ENCODE measurements at regions not wholly inside any gene's neighbourhood (a gene's known extent, or its start where the extent isn't known, plus 50 kb on each side); places are given as distances from the start of the nearest gene placed in this dataset.
"Not testable (repeated sequence)": the region's sequence is repeated elsewhere in the genome, so short reads cannot be mapped to it uniquely, and the experiment has no call there.

GRCh38 chr14:30468354-30468753 lies 90.6 kb upstream of the G2E3 start:
- H3K27me3 ChIP-seq, result no peaks in the 10 kb centered on the region
- no peaks in the 10 kb centered on the region for H3K36me3 ChIP-seq (ENCODE audit: low read depth, missing control alignments)
- H3K4me1 ChIP-seq, result no peaks in the 10 kb centered on the region
- DNase-seq, result no peak
- no peak overlapping the region for H3K4me3 ChIP-seq
- WGBS, 2 donors, result 85 to 87% methylated on average over 4 of the region's 4 CpGs
- intact Hi-C loops (cut with DNase I; ENCODE audit: low total_unique reads), result no loop called here
- TF ChIP-seq CTCF (IDR thresholded peaks at IDR 0.05), result no peak
- TF ChIP-seq POLR2A (IDR thresholded peaks at IDR 0.05), result no peak
- H3K27ac ChIP-seq, result no peak overlapping the region
- no peaks in the 10 kb centered on the region for H3K9me3 ChIP-seq

GRCh38 chr14:30471980-30472379 lies 87.0 kb upstream of the G2E3 start:
- TF ChIP-seq POLR2A (IDR thresholded peaks at IDR 0.05) (no peak), CTCF (IDR thresholded peaks at IDR 0.05) (no peak)
- no peaks in the 10 kb centered on the region for H3K36me3 ChIP-seq (ENCODE audit: low read depth, missing control alignments)
- DNase-seq, result no peak
- no peak overlapping the region for H3K27ac ChIP-seq
- H3K4me3 ChIP-seq, result no peak overlapping the region
- intact Hi-C loops (cut with DNase I; ENCODE audit: low total_unique reads), result no loop called here
- no peaks in the 10 kb centered on the region for H3K9me3 ChIP-seq
- no peaks in the 10 kb centered on the region for H3K4me1 ChIP-seq
- no peaks in the 10 kb centered on the region for H3K27me3 ChIP-seq

- intact Hi-C loops (cut with DNase I; ENCODE audit: low total_unique reads); H3K36me3 ChIP-seq (ENCODE audit: low read depth, missing control alignments); H3K4me1 ChIP-seq; H3K4me3 ChIP-seq; H3K27me3 ChIP-seq; H3K27ac ChIP-seq; H3K9me3 ChIP-seq; DNase-seq: not testable (repeated sequence)
- 73 to 84% methylated on average over 27 to 31 of the region's 36 CpGs for WGBS, 2 donors
Measured at GRCh38 chr14:30473846-30474696, 84.9 kb upstream of the G2E3 start.

GRCh38 chr14:30482276-30482675 lies 76.7 kb upstream of the G2E3 start:
- Histone ChIP-seq H3K4me1 (no peaks in the 10 kb centered on the region), H3K36me3 (ENCODE audit: low read depth, missing control alignments) (no peaks in the 10 kb centered on the region), H3K27me3 (no peaks in the 10 kb centered on the region), H3K9me3 (no peaks in the 10 kb centered on the region), H3K27ac (no peak overlapping the region), H3K4me3 (no peak overlapping the region)
- no peak for DNase-seq
- WGBS, 2 donors, result 82 to 83% methylated on average over 1 of the region's 1 CpG
- intact Hi-C loops (cut with DNase I; ENCODE audit: low total_unique reads), result no loop called here
- TF ChIP-seq CTCF (IDR thresholded peaks at IDR 0.05) (no peak), POLR2A (IDR thresholded peaks at IDR 0.05) (no peak)

GRCh38 chr14:30484201-30484600 lies 74.8 kb upstream of the G2E3 start:
- no peaks in the 10 kb centered on the region for H3K4me1 ChIP-seq
- no peaks in the 10 kb centered on the region for H3K36me3 ChIP-seq (ENCODE audit: low read depth, missing control alignments)
- TF ChIP-seq POLR2A (IDR thresholded peaks at IDR 0.05), result no peak
- no peak for TF ChIP-seq CTCF (IDR thresholded peaks at IDR 0.05)
- no peaks in the 10 kb centered on the region for H3K9me3 ChIP-seq
- no peak overlapping the region for H3K4me3 ChIP-seq
- no peaks in the 10 kb centered on the region for H3K27me3 ChIP-seq
- no peak overlapping the region for H3K27ac ChIP-seq
- WGBS, 2 donors, result 79 to 86% methylated on average over 3 of the region's 3 CpGs
- no peak for DNase-seq
- intact Hi-C loops (cut with DNase I; ENCODE audit: low total_unique reads), result no loop called here
